Breast epithelium (tissue), 4 donors: ENCODE measurements at regions not wholly inside any gene's neighbourhood (a gene's known extent, or its start where the extent isn't known, plus 50 kb on each side); places are given as distances from the start of the nearest gene placed in this dataset.

Source experiments
- DNase-seq, 2 donors: peaks; one replicate each; pipeline ENCODE4 v3.0.0-alpha.2; 2019; ENCODE audit warnings: low spot score in 2 of 2
- H3K27ac ChIP-seq, 2 donors: fragments of 200-600 bp; sonication (generic) in 1 of 2; one replicate each; pipeline ENCODE4 v1.5.1; 2016 to 2019; ENCODE audit warnings: mild to moderate bottlenecking in 1 of 2
- H3K27me3 ChIP-seq, 2 donors: fragments of 200-600 bp; sonication (generic) in 1 of 2; one replicate each; pipeline versions ENCODE4 v1.5.1 to v1.6.0; 2017 to 2019; ENCODE audit warnings: control low read depth in 1 of 2, mild to moderate bottlenecking in 1 of 2
- H3K36me3 ChIP-seq: fragments of 200-600 bp; one replicate; pipeline ENCODE4 v1.5.1; 2019
- H3K4me1 ChIP-seq, 2 donors: fragments of 200-600 bp; sonication (generic); one replicate each; pipeline ENCODE4 v1.5.1; 2016 to 2019; ENCODE audit warnings: control low read depth in 1 of 2
- H3K4me3 ChIP-seq, 3 donors: fragments of 200-600 bp; sonication (generic); 1 replicate in 2 of 3; 2 replicates in 1 of 3; pipeline ENCODE4 v1.5.1; 2016 to 2019; ENCODE audit warnings: mild to moderate bottlenecking in 3 of 3, moderate library complexity in 2 of 3
- H3K9me3 ChIP-seq, 2 donors: fragments of 200-600 bp; sonication (generic) in 1 of 2; one replicate each; pipeline ENCODE4 v1.5.1; 2016 to 2019; ENCODE audit warnings: control low read depth in 1 of 2
- CTCF ChIP-seq, 3 donors: fragments of 450-650 bp; IDR thresholded peaks; one replicate each; pipeline ENCODE4 v1.5.1; 2016 to 2017; ENCODE audit warnings: antibody characterized with exemption in 3 of 3, mild to moderate bottlenecking in 3 of 3, moderate library complexity in 3 of 3
- POLR2A ChIP-seq: fragments of 450-650 bp; IDR thresholded peaks from one replicate; pipeline ENCODE4 v1.6.1; 2016; ENCODE audit warnings: antibody characterized with exemption, mild to moderate bottlenecking, moderate library complexity
- POLR2AphosphoS5 ChIP-seq, 3 donors: sonication (generic); formaldehyde crosslinking; IDR thresholded peaks; one replicate each; pipeline ENCODE4 v1.6.1; 2017; ENCODE audit warnings: antibody characterized with exemption in 3 of 3
- intact Hi-C: fragments of 100-400 bp; cut with DNase I; formaldehyde crosslinking; loops from one replicate; pipeline ENCODE4 v1.15.1; 2023; ENCODE audit warnings: low total_unique reads

- Histone ChIP-seq H3K27me3 (peaks cover 0 to 14% of the 10 kb centered on the region in 2 donors), H3K9me3 (no peaks in the 10 kb centered on the region), H3K27ac (no peak overlapping the region), H3K4me1 (no peaks in the 10 kb centered on the region), H3K4me3 (no peak overlapping the region), H3K36me3 (no peaks in the 10 kb centered on the region)
- TF ChIP-seq CTCF (IDR thresholded peaks at IDR 0.05) (no peak), POLR2AphosphoS5 (IDR thresholded peaks at IDR 0.05) (no peak), POLR2A (no peak)
- intact Hi-C loops, result no loop called here
- no peak for DNase-seq
Observed at GRCh38 chr6:28585335-28585734, 59.7 kb downstream of the GPX5 start.

- TF ChIP-seq POLR2AphosphoS5 (IDR thresholded peaks at IDR 0.05) (no peak), POLR2A (no peak), CTCF (IDR thresholded peaks at IDR 0.05) (no peak)
- intact Hi-C loops, result no loop called here
- no peaks in the 10 kb centered on the region for H3K36me3 ChIP-seq
- H3K4me3 ChIP-seq, result peak overlapping the region in 2 of 3 donors; percentile 67 to 68
- DNase-seq, result no peak
- H3K4me1 ChIP-seq, result no peaks in the 10 kb centered on the region
- no peaks in the 10 kb centered on the region for H3K9me3 ChIP-seq
- H3K27me3 ChIP-seq, result peaks cover 0 to 24% of the 10 kb centered on the region in 2 donors
- no peak overlapping the region for H3K27ac ChIP-seq
Observed at GRCh38 chr6:28586324-28586723, 60.6 kb downstream of the GPX5 start.

- Histone ChIP-seq H3K4me3 (peak overlapping the region; percentile 39 to 68 (median 67)), H3K27ac (peak overlapping the region; percentile 19 to 56), H3K27me3 (peaks cover 0 to 28% of the 10 kb centered on the region in 2 donors), H3K4me1 (no peaks in the 10 kb centered on the region), H3K9me3 (no peaks in the 10 kb centered on the region), H3K36me3 (no peaks in the 10 kb centered on the region)
- intact Hi-C loops, result no loop called here
- peak; percentile 62 to 65 for DNase-seq
- TF ChIP-seq POLR2A (no peak), CTCF (IDR thresholded peaks at IDR 0.05) (no peak), POLR2AphosphoS5 (IDR thresholded peaks at IDR 0.05) (no peak)
Observed at GRCh38 chr6:28586962-28587745, 61.5 kb downstream of the GPX5 start.

- Histone ChIP-seq H3K27ac (no peak overlapping the region), H3K36me3 (no peaks in the 10 kb centered on the region), H3K4me3 (peak overlapping the region; percentile 39 to 68 (median 67)), H3K4me1 (no peaks in the 10 kb centered on the region), H3K9me3 (no peaks in the 10 kb centered on the region), H3K27me3 (peaks cover 0 to 28% of the 10 kb centered on the region in 2 donors)
- DNase-seq, result no peak
- TF ChIP-seq POLR2AphosphoS5 (IDR thresholded peaks at IDR 0.05) (no peak), POLR2A (no peak), CTCF (IDR thresholded peaks at IDR 0.05) (no peak)
- intact Hi-C loops, result no loop called here
Observed at GRCh38 chr6:28587746-28588075, 62.0 kb downstream of the GPX5 start.

GRCh38 chr6:28588666-28589065 is 63.0 kb downstream of the GPX5 start:
- intact Hi-C loops, result no loop called here
- Histone ChIP-seq H3K27me3 (peaks cover 0 to 28% of the 10 kb centered on the region in 2 donors), H3K4me1 (no peaks in the 10 kb centered on the region), H3K9me3 (no peaks in the 10 kb centered on the region), H3K27ac (no peak overlapping the region), H3K4me3 (no peak overlapping the region), H3K36me3 (no peaks in the 10 kb centered on the region)
- TF ChIP-seq POLR2A (no peak), POLR2AphosphoS5 (IDR thresholded peaks at IDR 0.05) (no peak), CTCF (IDR thresholded peaks at IDR 0.05) (no peak)
- no peak for DNase-seq
